ENCODE measurements at regions not wholly inside any gene's neighbourhood (a gene's known extent, or its start where the extent isn't known, plus 50 kb on each side); places are given as distances from the start of the nearest gene placed in this dataset.

- Mint-ChIP-seq H3K36me3 (ENCODE audit: low read depth) (no peaks in the 10 kb centered on the region), H3K9me3 (no peaks in the 10 kb centered on the region), H3K4me3 (no peak overlapping the region), H3K4me1 (ENCODE audit: low read depth) (no peaks in the 10 kb centered on the region), H3K27me3 (peaks cover 21% of the 10 kb centered on the region), H3K27ac (no peak overlapping the region)
- no peak for TF ChIP-seq CTCF (IDR thresholded peaks at IDR 0.05)
- H3K4me1 ChIP-seq (ENCODE audit: insufficient read depth, low read length) = no peaks in the 10 kb centered on the region
- no peak overlapping the region for H3K27ac ChIP-seq (ENCODE audit: low read depth in 1 of 2, low read length in 2 of 2)
- H3K27me3 ChIP-seq (ENCODE audit: control insufficient read depth in 1 of 2, insufficient read depth in 2 of 2, low read length in 2 of 2) = peaks cover 0 to 5% of the 10 kb centered on the region in 2 experiments
- H3K4me3 ChIP-seq (ENCODE audit: low read length) = no peak overlapping the region
- H3K9me3 ChIP-seq (ENCODE audit: control insufficient read depth in 1 of 2, insufficient read depth in 1 of 2, low read length in 2 of 2) = no peaks in the 10 kb centered on the region
- POLR2A ChIA-PET = no interaction called here
- CTCF ChIA-PET = no interaction called here
- ATAC-seq (ENCODE audit: poor library complexity) = no peak
- intact Hi-C loops (cut with DNase I, micrococcal nuclease) = no loop called here
- H3K36me3 ChIP-seq (ENCODE audit: insufficient read depth, low read length) = no peaks in the 10 kb centered on the region
- no peak for DNase-seq
Measured at GRCh38 chr14:105873870-105874512, 347.6 kb downstream of the TMEM121 start.

GRCh38 chr14:105876158-105876557, 349.8 kb downstream of the TMEM121 start:
- H3K27ac ChIP-seq (ENCODE audit: low read depth in 1 of 2, low read length in 2 of 2) = no peak overlapping the region
- ChIA-PET POLR2A (no interaction called here), CTCF (no interaction called here)
- ATAC-seq (ENCODE audit: poor library complexity) = no peak
- no peaks in the 10 kb centered on the region for H3K4me1 ChIP-seq (ENCODE audit: insufficient read depth, low read length)
- H3K4me3 ChIP-seq (ENCODE audit: low read length) = no peak overlapping the region
- peaks cover 0 to 14% of the 10 kb centered on the region in 2 experiments for H3K9me3 ChIP-seq (ENCODE audit: control insufficient read depth in 1 of 2, insufficient read depth in 1 of 2, low read length in 2 of 2)
- no peak for DNase-seq
- H3K27ac Mint-ChIP-seq = no peak overlapping the region
- peaks cover 28% of the 10 kb centered on the region for H3K27me3 Mint-ChIP-seq
- H3K27me3 ChIP-seq (ENCODE audit: control insufficient read depth in 1 of 2, insufficient read depth in 2 of 2, low read length in 2 of 2) = peaks cover 5 to 11% of the 10 kb centered on the region in 2 experiments
- H3K9me3 Mint-ChIP-seq = no peaks in the 10 kb centered on the region
- no peaks in the 10 kb centered on the region for H3K36me3 Mint-ChIP-seq (ENCODE audit: low read depth)
- H3K36me3 ChIP-seq (ENCODE audit: insufficient read depth, low read length) = no peaks in the 10 kb centered on the region
- no peak for TF ChIP-seq CTCF (IDR thresholded peaks at IDR 0.05)
- H3K4me1 Mint-ChIP-seq (ENCODE audit: low read depth) = no peaks in the 10 kb centered on the region
- H3K4me3 Mint-ChIP-seq = no peak overlapping the region
- intact Hi-C loops (cut with DNase I, micrococcal nuclease) = no loop called here

- no peak overlapping the region for H3K4me3 ChIP-seq (ENCODE audit: low read length)
- no peaks in the 10 kb centered on the region for H3K4me1 ChIP-seq (ENCODE audit: insufficient read depth, low read length)
- H3K36me3 ChIP-seq (ENCODE audit: insufficient read depth, low read length) = no peaks in the 10 kb centered on the region
- ATAC-seq (ENCODE audit: poor library complexity) (no peak), DNase-seq (peak in 1 of 14 experiments; percentile 20)
- H3K27ac Mint-ChIP-seq = no peak overlapping the region
- H3K27me3 Mint-ChIP-seq = peaks cover 28% of the 10 kb centered on the region
- no peaks in the 10 kb centered on the region for H3K4me1 Mint-ChIP-seq (ENCODE audit: low read depth)
- TF ChIP-seq CTCF (IDR thresholded peaks at IDR 0.05) = no peak
- no peak overlapping the region for H3K4me3 Mint-ChIP-seq
- ChIA-PET POLR2A (no interaction called here), CTCF (no interaction called here)
- H3K9me3 ChIP-seq (ENCODE audit: control insufficient read depth in 1 of 2, insufficient read depth in 1 of 2, low read length in 2 of 2) = peaks cover 0 to 14% of the 10 kb centered on the region in 2 experiments
- H3K9me3 Mint-ChIP-seq = no peaks in the 10 kb centered on the region
- H3K36me3 Mint-ChIP-seq (ENCODE audit: low read depth) = no peaks in the 10 kb centered on the region
- H3K27me3 ChIP-seq (ENCODE audit: control insufficient read depth in 1 of 2, insufficient read depth in 2 of 2, low read length in 2 of 2) = peaks cover 5 to 11% of the 10 kb centered on the region in 2 experiments
- no peak overlapping the region for H3K27ac ChIP-seq (ENCODE audit: low read depth in 1 of 2, low read length in 2 of 2)
- intact Hi-C loops (cut with DNase I, micrococcal nuclease) = no loop called here
Measured at GRCh38 chr14:105876829-105877228, 350.4 kb downstream of the TMEM121 start.

All from CD4-positive, alpha-beta T cell (primary cell).